HepG2 (cell line): ENCODE measurements at regions not wholly inside any gene's neighbourhood (a gene's known extent, or its start where the extent isn't known, plus 50 kb on each side); places are given as distances from the start of the nearest gene placed in this dataset.
A peak's percentile ranks its signal among the peaks of the same experiment; 100 is the strongest.

Experiments
- ATAC-seq: fragments of 200-7000 bp; cut with Tn5 transposase; 3 replicates; pipeline ENCODE4 v1.9.1; 2020; ENCODE audit warnings: mild to moderate bottlenecking, moderate library complexity
- BruUV-seq: library from RNA; stranded (reverse); fragments of 400-500 nt; replicated peaks from 2 replicates; lab custom pipeline; 2021; lab: Mats Ljungman, UMichigan
- CTCF ChIA-PET: fragments of 300-600 bp; formaldehyde crosslinking; extraction: SDS; loops from one replicate; lab custom pipeline; 2021; ENCODE audit warnings: low total read pairs, inconsistent platforms, low intra/inter-chr PET ratio; lab: Yijun Ruan, JAX
- POLR2A ChIA-PET: fragments of 350-600 bp; sonication (Branson Sonifier 250); formaldehyde crosslinking; loops from one replicate; lab custom pipeline; 2020; ENCODE audit warnings: antibody characterized with exemption, inconsistent platforms; lab: Yijun Ruan, JAX
- DNase-seq: peaks from one replicate; pipeline ENCODE4 v3.0.0-alpha.2; 2015; ENCODE audit warnings: low spot score
- FAIRE-seq: peaks from 3 replicates; lab custom pipeline; 2011; peaks lifted over from hg19 to GRCh38; lab: Jason Lieb, UNC
- H2AFZ ChIP-seq: one replicate; pipeline ENCODE4 v1.6.1; 2011; ENCODE audit warnings: low read length, inconsistent platforms
- H3K27ac ChIP-seq: fragments of 300-600 bp; 3 replicates; pipeline ENCODE4 v1.8.0; 2011; ENCODE audit warnings: mixed run types, mild to moderate bottlenecking, mixed read lengths, low read length, inconsistent platforms; ENCODE audit not compliant: insufficient read depth; ENCODE audit errors: extremely low read length
- H3K27me3 ChIP-seq, 2 experiments: fragments of 200-600 bp in 1 of 2; 2 replicates in 1 of 2; 3 replicates in 1 of 2; pipeline versions ENCODE4 v1.6.0 to v1.8.0; 2011; ENCODE audit warnings: low read length in 2 of 2, mild to moderate bottlenecking in 2 of 2, moderate library complexity in 2 of 2, inconsistent platforms in 1 of 2; ENCODE audit not compliant: insufficient read depth in 2 of 2, control insufficient read depth in 1 of 2
- H3K36me3 ChIP-seq, 2 experiments: fragments of 200-600 bp in 1 of 2; replicated peaks in 1 of 2; 2 replicates in 1 of 2; 3 replicates in 1 of 2; pipeline versions ENCODE4 v1.5.1 to v1.8.0; 2011; ENCODE audit warnings: low read length in 2 of 2, inconsistent platforms in 1 of 2; ENCODE audit not compliant: insufficient read depth in 2 of 2, control insufficient read depth in 1 of 2
- H3K4me1 ChIP-seq: 2 replicates; pipeline ENCODE4 v1.5.1; 2012; ENCODE audit warnings: low read length, inconsistent platforms; ENCODE audit not compliant: insufficient read depth
- H3K4me2 ChIP-seq: 2 replicates; pipeline ENCODE4 v1.6.0; 2011; ENCODE audit warnings: low read depth, low read length, inconsistent platforms
- H3K4me3 ChIP-seq, 3 experiments: fragments of 200-600 bp in 1 of 3; sonication (generic), shearing (Covaris generic) in 1 of 3; replicated peaks in 1 of 3; 2 replicates each; pipeline ENCODE4 v1.5.1; 2011 to 2016; ENCODE audit warnings: low read length in 3 of 3, inconsistent platforms in 2 of 3, low read depth in 2 of 3, mild to moderate bottlenecking in 2 of 3, control low read depth in 1 of 3, mixed read lengths in 1 of 3; ENCODE audit not compliant: insufficient read depth in 1 of 3
- H3K79me2 ChIP-seq: one replicate; pipeline ENCODE4 v1.6.1; 2011; ENCODE audit warnings: low read length, inconsistent platforms; ENCODE audit not compliant: insufficient read depth
- H3K9ac ChIP-seq: 2 replicates; pipeline ENCODE4 v1.6.0; 2011; ENCODE audit warnings: mild to moderate bottlenecking, low read depth, low read length, inconsistent platforms; ENCODE audit not compliant: insufficient read depth
- H3K9me3 ChIP-seq: 2 replicates; pipeline ENCODE4 v1.5.1; 2012; ENCODE audit warnings: mild to moderate bottlenecking, low read length
- H4K20me1 ChIP-seq: 2 replicates; pipeline ENCODE4 v1.6.0; 2011; ENCODE audit warnings: inconsistent platforms, mild to moderate bottlenecking, low read length, moderate library complexity; ENCODE audit not compliant: insufficient read depth
- DPF2 ChIP-seq: sonication (generic); formaldehyde crosslinking; IDR thresholded peaks from 2 replicates; pipeline ENCODE4 v1.4.0; 2020; ENCODE audit warnings: mild to moderate bottlenecking, low read depth, missing genetic modification reagents, borderline replicate concordance
- MEIS2 ChIP-seq: sonication (generic); formaldehyde crosslinking; IDR thresholded peaks from 2 replicates; pipeline ENCODE4 v1.9.0; 2021; ENCODE audit warnings: mild to moderate bottlenecking, missing genetic modification reagents
- SAP130 ChIP-seq: IDR thresholded peaks from 2 replicates; pipeline ENCODE4 v1.6.1; 2016; ENCODE audit warnings: low read depth
- SIX4 ChIP-seq: sonication (generic); formaldehyde crosslinking; IDR thresholded peaks from 2 replicates; pipeline ENCODE4 v1.4.0; 2020; ENCODE audit warnings: missing genetic modification reagents
- SMARCC2 ChIP-seq: fragments of 450-650 bp; IDR thresholded peaks from 2 replicates; pipeline ENCODE4 v1.6.1; 2017; ENCODE audit warnings: antibody characterized with exemption, mild to moderate bottlenecking
- TFDP1 ChIP-seq: IDR thresholded peaks from 2 replicates; pipeline ENCODE4 v1.6.1; 2016; ENCODE audit warnings: missing compliant biosample characterization, missing genetic modification reagents, borderline replicate concordance
- TFDP2 ChIP-seq: sonication (generic); formaldehyde crosslinking; IDR thresholded peaks from 2 replicates; pipeline ENCODE4 v1.4.0; 2020; ENCODE audit warnings: missing genetic modification reagents
- ZNF296 ChIP-seq: sonication (generic); formaldehyde crosslinking; conservative IDR thresholded peaks from 2 replicates; pipeline ENCODE4 v1.5.0; 2020; ENCODE audit warnings: mild to moderate bottlenecking, missing genetic modification reagents
- ZNF646 ChIP-seq: sonication (generic); formaldehyde crosslinking; IDR thresholded peaks from 2 replicates; pipeline ENCODE4 v1.9.0; 2021; ENCODE audit warnings: mild to moderate bottlenecking, missing genetic modification reagents
- ZNF687 ChIP-seq: sonication (generic); formaldehyde crosslinking; IDR thresholded peaks from 2 replicates; pipeline ENCODE4 v1.5.1; 2020; ENCODE audit warnings: mild to moderate bottlenecking, missing genetic modification reagents, moderate library complexity
- whole genome bisulfite sequencing: methylation state at CpG from one replicate; pipeline ENCODE4 v1.1.6; 2017; ENCODE audit warnings: low lambda C conversion rate; 5-methylcytosine and 5-hydroxymethylcytosine counted together
- in situ Hi-C: cut with HindIII; loops from 2 replicates; pipeline ENCODE4 v1.10.0; 2017; ENCODE audit warnings: low pct_unique_long_range_greater_than_20kb; ENCODE audit not compliant: extremely low pct_ligation_motif_present
- intact Hi-C: fragments of 100-400 bp; cut with micrococcal nuclease; formaldehyde crosslinking; loops from one replicate; pipeline ENCODE4 v1.10.0; 2022; ENCODE audit not compliant: unreplicated experiment

- no peak overlapping the region for H2AFZ ChIP-seq
- whole genome bisulfite sequencing, result 33% methylated on average over 18 of the region's 19 CpGs
- no peak overlapping the region for H3K9ac ChIP-seq
- no peaks in the 10 kb centered on the region for H3K9me3 ChIP-seq
- POLR2A ChIA-PET, result no interaction called here
- peaks cover 12% of the 10 kb centered on the region for H3K4me1 ChIP-seq
- intact Hi-C loops (no loop called here), in situ Hi-C loops (no loop called here)
- CTCF ChIA-PET, result no interaction called here
- peak overlapping the region; percentile 38; the same call in 1 of the 2 replicates for H3K4me2 ChIP-seq
- no peaks in the 10 kb centered on the region for H4K20me1 ChIP-seq
- FAIRE-seq, result no peak
- no peaks in the 10 kb centered on the region for H3K36me3 ChIP-seq
- no peak overlapping the region for H3K27ac ChIP-seq
- no peaks in the 10 kb centered on the region for H3K79me2 ChIP-seq
- H3K4me3 ChIP-seq, result peak overlapping the region in 1 of 3 experiments; percentile 12; a peak in 1 of 6 replicates
- no peaks in the 10 kb centered on the region for H3K27me3 ChIP-seq
- DNase-seq, result no peak
- BruUV-seq, result no TSS peak
- ATAC-seq, result peak; percentile 45; the same call in 2 of the 3 replicates
- TF ChIP-seq SIX4 (CRISPR knock-in tag) (no peak), SMARCC2 (no peak), DPF2 (CRISPR knock-in tag) (no peak), TFDP2 (CRISPR knock-in tag) (no peak), ZNF646 (CRISPR knock-in tag) (no peak), ZNF296 (CRISPR knock-in tag) (no peak), TFDP1 (CRISPR knock-in tag) (no peak), ZNF687 (CRISPR knock-in tag) (peak; percentile 25; the same call in 1 of the 2 replicates), MEIS2 (CRISPR knock-in tag) (no peak), SAP130 (CRISPR knock-in tag) (no peak)
These were observed 184.3 kb upstream of the CTBP2 start for GRCh38 chr10:125344573-125345171.
